SK-N-SH treated with all-trans-retinoic acid at 6 μM for 48 hours (cell line): ENCODE measurements at regions not wholly inside any gene's neighbourhood (a gene's known extent, or its start where the extent isn't known, plus 50 kb on each side); places are given as distances from the start of the nearest gene placed in this dataset.

ENCODE experiments used
- ATAC-seq: fragments of 200-7000 bp; cut with Tn5 transposase; 3 replicates; pipeline ENCODE4 v1.9.1; 2020; ENCODE audit warnings: mild to moderate bottlenecking, moderate library complexity
- ARNTL ChIP-seq: fragments of 450-650 bp; formaldehyde crosslinking; IDR thresholded peaks from 2 replicates; pipeline ENCODE4 v1.5.0; 2020; ENCODE audit warnings: low read depth, mild to moderate bottlenecking, moderate library complexity, borderline replicate concordance
- CREB5 ChIP-seq: fragments of 250-450 bp; sonication (Bioruptor Pico); IDR thresholded peaks from 2 replicates; pipeline ENCODE4 v1.5.1; 2020; ENCODE audit warnings: low read depth, mild to moderate bottlenecking, moderate library complexity
- ESRRG ChIP-seq: fragments of 250-450 bp; sonication (Bioruptor Pico); IDR thresholded peaks from 2 replicates; pipeline ENCODE4 v1.6.1; 2021; ENCODE audit warnings: mild to moderate bottlenecking
- GLIS3 ChIP-seq: fragments of 250-450 bp; sonication (Bioruptor Pico); IDR thresholded peaks from 2 replicates; pipeline ENCODE4 v1.5.0; 2020; ENCODE audit warnings: mild to moderate bottlenecking, moderate library complexity
- ISL1 ChIP-seq: fragments of 250-450 bp; sonication (Bioruptor Pico); IDR thresholded peaks from 2 replicates; pipeline ENCODE4 v2.1.2; 2022; ENCODE audit warnings: mild to moderate bottlenecking, moderate library complexity
- OSR1 ChIP-seq: fragments of 250-450 bp; sonication (Bioruptor Pico); IDR thresholded peaks from 2 replicates; pipeline ENCODE4 v1.8.0; 2022; ENCODE audit warnings: moderate library complexity, mild to moderate bottlenecking, inconsistent platforms
- PATZ1 ChIP-seq: fragments of 250-450 bp; sonication (Bioruptor Pico); IDR thresholded peaks from 2 replicates; pipeline ENCODE4 v1.8.0; 2020; ENCODE audit warnings: mild to moderate bottlenecking, moderate library complexity, borderline replicate concordance
- POU6F1 ChIP-seq: fragments of 250-450 bp; sonication (Bioruptor Pico); IDR thresholded peaks from 2 replicates; pipeline ENCODE4 v1.8.0; 2021; ENCODE audit warnings: low read depth, mild to moderate bottlenecking, moderate library complexity, borderline replicate concordance
- RARB ChIP-seq: fragments of 250-450 bp; sonication (Bioruptor Pico); IDR thresholded peaks from 2 replicates; pipeline ENCODE4 v1.8.0; 2021; ENCODE audit warnings: mild to moderate bottlenecking, moderate library complexity
- TCF4 ChIP-seq: fragments of 250-450 bp; sonication (Bioruptor Pico); IDR thresholded peaks from 2 replicates; pipeline ENCODE4 v1.8.0; 2021; ENCODE audit warnings: mild to moderate bottlenecking, moderate library complexity, borderline replicate concordance
- TSHZ2 ChIP-seq: fragments of 250-450 bp; sonication (Bioruptor Pico); IDR thresholded peaks from 2 replicates; pipeline ENCODE4 v1.5.0; 2020; ENCODE audit warnings: mild to moderate bottlenecking, moderate library complexity
- ZFP3 ChIP-seq: fragments of 250-450 bp; sonication (Bioruptor Pico); IDR thresholded peaks from 2 replicates; pipeline ENCODE4 v1.5.0; 2020; ENCODE audit warnings: mild to moderate bottlenecking, moderate library complexity
- ZFP30 ChIP-seq: fragments of 450-650 bp; formaldehyde crosslinking; IDR thresholded peaks from 2 replicates; pipeline ENCODE4 v1.5.0; 2022; ENCODE audit warnings: mild to moderate bottlenecking, moderate library complexity
- ZNF70 ChIP-seq: fragments of 450-650 bp; formaldehyde crosslinking; IDR thresholded peaks from 2 replicates; pipeline ENCODE4 v1.5.0; 2020; ENCODE audit warnings: mild to moderate bottlenecking, moderate library complexity
- ZNF8 ChIP-seq: fragments of 450-650 bp; formaldehyde crosslinking; IDR thresholded peaks from 2 replicates; pipeline ENCODE4 v1.5.0; 2020; ENCODE audit warnings: mild to moderate bottlenecking, moderate library complexity

GRCh38 chr17:51381262-51381661 is 120.9 kb downstream of the UTP18 start:
- no peak for ATAC-seq

GRCh38 chr17:51385208-51385607 is 124.9 kb downstream of the UTP18 start:
- no peak for ATAC-seq
- TF ChIP-seq ARNTL (CRISPR knock-in tag), result no peak
- TF ChIP-seq ZFP3 (CRISPR knock-in tag), result no peak
- no peak for TF ChIP-seq ISL1 (CRISPR knock-in tag)
- TF ChIP-seq TSHZ2 (CRISPR knock-in tag), result no peak
- TF ChIP-seq ZNF70 (CRISPR knock-in tag), result no peak
- TF ChIP-seq ZFP30, result no peak
- TF ChIP-seq RARB (CRISPR knock-in tag), result no peak
- no peak for TF ChIP-seq ZNF8 (CRISPR knock-in tag)
- no peak for TF ChIP-seq TCF4
- no peak for TF ChIP-seq POU6F1 (CRISPR knock-in tag)
- no peak for TF ChIP-seq CREB5 (CRISPR knock-in tag)
- no peak for TF ChIP-seq ESRRG (CRISPR knock-in tag)

More at GRCh38 chr17:51381262-51381661, 120.9 kb downstream of the UTP18 start:
- TF ChIP-seq CREB5 (CRISPR knock-in tag), result no peak
- TF ChIP-seq ESRRG (CRISPR knock-in tag), result no peak
- no peak for TF ChIP-seq ZNF70 (CRISPR knock-in tag)
- TF ChIP-seq TSHZ2 (CRISPR knock-in tag), result no peak
- TF ChIP-seq PATZ1 (CRISPR knock-in tag), result no peak
- no peak for TF ChIP-seq RARB (CRISPR knock-in tag)
- TF ChIP-seq POU6F1 (CRISPR knock-in tag), result no peak
- no peak for TF ChIP-seq OSR1 (CRISPR knock-in tag)
- no peak for TF ChIP-seq ISL1 (CRISPR knock-in tag)
- no peak for TF ChIP-seq ZFP3 (CRISPR knock-in tag)
- TF ChIP-seq GLIS3, result no peak
